ENCODE measurements at regions not wholly inside any gene's neighbourhood (a gene's known extent, or its start where the extent isn't known, plus 50 kb on each side); places are given as distances from the start of the nearest gene placed in this dataset.

GRCh38 chr7:17593819-17594419 is 295.5 kb downstream of the AHR start:
- POLR2A ChIA-PET = no interaction called here
- Histone ChIP-seq H3K4me2 (ENCODE audit: low read depth, low read length) (no peak overlapping the region), H3K27me3 (ENCODE audit: control insufficient read depth in 1 of 2, insufficient read depth in 2 of 2, low read length in 2 of 2) (no peaks in the 10 kb centered on the region), H3K79me2 (ENCODE audit: insufficient read depth, low read length) (no peaks in the 10 kb centered on the region), H2AFZ (ENCODE audit: low read length) (no peak overlapping the region), H3K9ac (ENCODE audit: insufficient read depth, low read depth, low read length) (no peak overlapping the region), H3K9me3 (ENCODE audit: low read length) (no peaks in the 10 kb centered on the region), H3K4me3 (replicated peaks in 1 of 3; ENCODE audit: insufficient read depth in 1 of 3, low read depth in 2 of 3, low read length in 3 of 3) (no peak overlapping the region), H4K20me1 (ENCODE audit: insufficient read depth, low read length) (no peaks in the 10 kb centered on the region), H3K27ac (ENCODE audit: extremely low read length, insufficient read depth, low read length) (no peak overlapping the region), H3K36me3 (replicated peaks in 1 of 2; ENCODE audit: control insufficient read depth in 1 of 2, insufficient read depth in 2 of 2, low read length in 2 of 2) (no peaks in the 10 kb centered on the region), H3K4me1 (ENCODE audit: insufficient read depth, low read length) (no peaks in the 10 kb centered on the region)
- ATAC-seq = no peak
- WGBS (ENCODE audit: low lambda C conversion rate) = 0% methylated on average over 1 of the region's 1 CpG
- in situ Hi-C loops (cut with HindIII; ENCODE audit: extremely low pct_ligation_motif_present, low pct_unique_long_range_greater_than_20kb) (no loop called here), intact Hi-C loops (cut with micrococcal nuclease; ENCODE audit: unreplicated experiment) (no loop called here)
- no TSS peak for BruUV-seq (replicated peaks)
- no peak for FAIRE-seq
- no peak for TF ChIP-seq ZBTB26 (CRISPR knock-in tag; IDR thresholded peaks at IDR 0.05; ENCODE audit: borderline replicate concordance)
- TF ChIP-seq HNF4A (CRISPR knock-in tag; IDR thresholded peaks at IDR 0.05) = no peak
- TF ChIP-seq ZFP36 (IDR thresholded peaks at IDR 0.05; ENCODE audit: borderline replicate concordance, low read depth, low read length, partially characterized antibody) = no peak
- TF ChIP-seq NCOR1 (IDR thresholded peaks at IDR 0.05; ENCODE audit: borderline replicate concordance, low read length) = no peak
- no peak for TF ChIP-seq STAT5B (CRISPR knock-in tag; IDR thresholded peaks at IDR 0.05)
- TF ChIP-seq DMAP1 (CRISPR knock-in tag; IDR thresholded peaks at IDR 0.05) = no peak
- no peak for TF ChIP-seq KLF15 (CRISPR knock-in tag; IDR thresholded peaks at IDR 0.05; ENCODE audit: borderline replicate concordance)
- TF ChIP-seq ARNTL (CRISPR knock-in tag; IDR thresholded peaks at IDR 0.05) = no peak
- TF ChIP-seq AKAP8 (CRISPR knock-in tag; IDR thresholded peaks at IDR 0.05) = no peak
- TF ChIP-seq BHLHE40 (IDR thresholded peaks at IDR 0.05; ENCODE audit: low read length) = no peak
- no peak for TF ChIP-seq MXD3 (CRISPR knock-in tag; IDR thresholded peaks at IDR 0.05)
- TF ChIP-seq MZF1 (CRISPR knock-in tag; IDR thresholded peaks at IDR 0.05; ENCODE audit: borderline replicate concordance) = no peak
- no peak for TF ChIP-seq ZNF124 (CRISPR knock-in tag; IDR thresholded peaks at IDR 0.05)
- no peak for TF ChIP-seq MEF2D (CRISPR knock-in tag; IDR thresholded peaks at IDR 0.05)
- no peak for TF ChIP-seq CCAR2 (optimal IDR thresholded peaks at IDR 0.05; ENCODE audit: low read depth, low read length)
- TF ChIP-seq SP5 (CRISPR knock-in tag; IDR thresholded peaks at IDR 0.05; ENCODE audit: borderline replicate concordance, low read depth) = no peak
- TF ChIP-seq TERF1 (CRISPR knock-in tag; IDR thresholded peaks at IDR 0.05) = no peak
- no peak for TF ChIP-seq ATAD3A (CRISPR knock-in tag; IDR thresholded peaks at IDR 0.05)
- TF ChIP-seq TP53 (CRISPR knock-in tag; conservative IDR thresholded peaks at IDR 0.05) = no peak
- no peak for TF ChIP-seq KDM2A (CRISPR knock-in tag; IDR thresholded peaks at IDR 0.05; ENCODE audit: borderline replicate concordance, low read depth)
- CTCF ChIA-PET (ENCODE audit: low intra/inter-chr PET ratio, low total read pairs) = no interaction called here
- DNase-seq (ENCODE audit: low spot score) = no peak

Measured in HepG2 (cell line).